OCI-LY3 (cell line): ENCODE measurements at regions not wholly inside any gene's neighbourhood (a gene's known extent, or its start where the extent isn't known, plus 50 kb on each side); places are given as distances from the start of the nearest gene placed in this dataset.

Source experiments
- H2AFZ ChIP-seq: fragments of 200-600, 300-600 bp; shearing (Covaris generic); 2 replicates; pipeline ENCODE4 v1.6.0; 2014; ENCODE audit warnings: antibody characterized with exemption, low read depth, low read length
- H3K27ac ChIP-seq: fragments of 200-600, 300-600 bp; sonication (generic); 2 replicates; pipeline ENCODE4 v1.5.1; 2014; ENCODE audit warnings: mild to moderate bottlenecking, low read length, moderate library complexity, mixed read lengths
- H3K27me3 ChIP-seq: fragments of 200-600, 300-600 bp; sonication (generic); 2 replicates; pipeline ENCODE4 v1.6.1; 2014; ENCODE audit warnings: low read depth, low read length, mixed read lengths
- H3K36me3 ChIP-seq: fragments of 200-600, 300-600 bp; sonication (generic); replicated peaks from 2 replicates; pipeline ENCODE3; 2014; ENCODE audit warnings: low read depth, low read length, mixed read lengths
- H3K4me1 ChIP-seq: fragments of 300-600, 200-600 bp; sonication (generic); 2 replicates; pipeline ENCODE4 v1.6.1; 2014; ENCODE audit warnings: low read length, mixed read lengths
- H3K4me2 ChIP-seq: fragments of 200-600, 300-600 bp; sonication (generic); 2 replicates; pipeline ENCODE4 v1.6.1; 2014; ENCODE audit warnings: low read length, mixed read lengths
- H3K4me3 ChIP-seq: fragments of 300-600, 200-600 bp; sonication (generic); 2 replicates; pipeline ENCODE4 v1.5.1; 2014; ENCODE audit warnings: antibody characterized with exemption, mild to moderate bottlenecking, low read length, moderate library complexity
- H3K79me2 ChIP-seq: fragments of 300-600, 200-600 bp; shearing (Covaris generic); 2 replicates; pipeline ENCODE4 v1.6.1; 2014; ENCODE audit warnings: mild to moderate bottlenecking, low read length, mixed read lengths
- H3K9ac ChIP-seq: fragments of 300-600, 200-600 bp; shearing (Covaris generic); 2 replicates; pipeline ENCODE4 v1.6.0; 2014; ENCODE audit warnings: mild to moderate bottlenecking, low read length, moderate library complexity
- H3K9me3 ChIP-seq: fragments of 200-600, 300-600 bp; shearing (Covaris generic); 2 replicates; pipeline ENCODE4 v1.6.1; 2014; ENCODE audit warnings: low read length, mixed read lengths; ENCODE audit not compliant: insufficient read depth
- H4K20me1 ChIP-seq: fragments of 200-600, 300-600 bp; sonication (generic); 2 replicates; pipeline ENCODE4 v1.6.1; 2016; ENCODE audit warnings: low read length, mixed read lengths; ENCODE audit not compliant: insufficient read depth
- CTCF ChIP-seq: fragments of 200-600, 300-600 bp; sonication (generic); IDR thresholded peaks from 2 replicates; pipeline ENCODE4 v1.5.1; 2014; ENCODE audit warnings: antibody characterized with exemption, low read length, low read depth
- EZH2phosphoT487 ChIP-seq: fragments of 200-600 bp; shearing (Covaris generic); IDR thresholded peaks from 2 replicates; pipeline ENCODE4 v1.6.1; 2018; ENCODE audit warnings: antibody characterized with exemption, mixed run types, low read depth

GRCh38 chr5:19200251-19200650 lies 787.7 kb downstream of the CDH18 start:
- Histone ChIP-seq H3K27me3 (no peaks in the 10 kb centered on the region), H3K9me3 (no peaks in the 10 kb centered on the region), H3K4me3 (no peak overlapping the region), H3K36me3 (no peaks in the 10 kb centered on the region), H4K20me1 (no peaks in the 10 kb centered on the region), H3K9ac (no peak overlapping the region), H3K4me1 (no peaks in the 10 kb centered on the region), H2AFZ (no peak overlapping the region), H3K4me2 (no peak overlapping the region), H3K27ac (no peak overlapping the region), H3K79me2 (no peaks in the 10 kb centered on the region)
- TF ChIP-seq CTCF (no peak), EZH2phosphoT487 (no peak)

GRCh38 chr5:19208397-19208796 lies 779.6 kb downstream of the CDH18 start:
- Histone ChIP-seq H3K36me3 (no peaks in the 10 kb centered on the region), H2AFZ (no peak overlapping the region), H3K79me2 (no peaks in the 10 kb centered on the region), H3K9ac (no peak overlapping the region), H3K27ac (no peak overlapping the region), H3K9me3 (no peaks in the 10 kb centered on the region), H3K4me2 (no peak overlapping the region), H3K4me1 (no peaks in the 10 kb centered on the region), H3K4me3 (no peak overlapping the region), H4K20me1 (no peaks in the 10 kb centered on the region), H3K27me3 (no peaks in the 10 kb centered on the region)
- TF ChIP-seq EZH2phosphoT487 (no peak), CTCF (no peak)

- Histone ChIP-seq H3K9me3 (no peaks in the 10 kb centered on the region), H4K20me1 (no peaks in the 10 kb centered on the region), H2AFZ (no peak overlapping the region), H3K4me3 (no peak overlapping the region), H3K79me2 (no peaks in the 10 kb centered on the region), H3K4me1 (no peaks in the 10 kb centered on the region), H3K27me3 (no peaks in the 10 kb centered on the region), H3K27ac (no peak overlapping the region), H3K4me2 (no peak overlapping the region), H3K36me3 (no peaks in the 10 kb centered on the region), H3K9ac (no peak overlapping the region)
- no peak for TF ChIP-seq EZH2phosphoT487
- no peak for TF ChIP-seq CTCF
These were observed 777.1 kb downstream of the CDH18 start for GRCh38 chr5:19210886-19211285.

- H3K4me2 ChIP-seq, result no peak overlapping the region
- no peak overlapping the region for H3K27ac ChIP-seq
- TF ChIP-seq EZH2phosphoT487 (no peak), CTCF (no peak)
These were observed 758.7 kb downstream of the CDH18 start for GRCh38 chr5:19229179-19229835.

More at GRCh38 chr5:19229179-19229835, 758.7 kb downstream of the CDH18 start:
- Histone ChIP-seq H2AFZ (no peak overlapping the region), H3K4me3 (no peak overlapping the region), H3K27me3 (no peaks in the 10 kb centered on the region), H3K9me3 (no peaks in the 10 kb centered on the region), H4K20me1 (no peaks in the 10 kb centered on the region), H3K79me2 (no peaks in the 10 kb centered on the region), H3K4me1 (no peaks in the 10 kb centered on the region), H3K36me3 (no peaks in the 10 kb centered on the region), H3K9ac (no peak overlapping the region)
